RWPE2 (cell line): ENCODE measurements at regions not wholly inside any gene's neighbourhood (a gene's known extent, or its start where the extent isn't known, plus 50 kb on each side); places are given as distances from the start of the nearest gene placed in this dataset.
"Not testable (repeated sequence)": the region's sequence is repeated elsewhere in the genome, so short reads cannot be mapped to it uniquely, and the experiment has no call there.

ENCODE experiments used
- ATAC-seq: fragments of 200-7000 bp; cut with Tn5 transposase; 3 replicates; pipeline ENCODE4 v1.9.1; 2021; ENCODE audit warnings: low read depth
- DNase-seq: peaks from one replicate; pipeline ENCODE4 v3.0.0-alpha.2; 2020; ENCODE audit warnings: low spot score
- H3K27ac ChIP-seq: fragments of 450-650 bp; 2 replicates; pipeline ENCODE4 v1.5.1; 2017; ENCODE audit warnings: mild to moderate bottlenecking; ENCODE audit not compliant: poor library complexity, severe bottlenecking
- H3K27me3 ChIP-seq: fragments of 250-450 bp; sonication (Bioruptor Pico); 2 replicates; pipeline ENCODE4 v1.5.1; 2021; ENCODE audit warnings: mild to moderate bottlenecking, moderate library complexity; ENCODE audit not compliant: insufficient read depth, poor library complexity, severe bottlenecking
- H3K36me3 ChIP-seq: fragments of 250-450 bp; sonication (Bioruptor Pico); 2 replicates; pipeline ENCODE4 v1.5.1; 2020; ENCODE audit warnings: low read depth, mild to moderate bottlenecking, moderate library complexity
- H3K4me1 ChIP-seq: fragments of 250-450 bp; sonication (Bioruptor Pico); 2 replicates; pipeline ENCODE4 v1.5.1; 2021; ENCODE audit warnings: mild to moderate bottlenecking, moderate library complexity; ENCODE audit not compliant: insufficient read depth, poor library complexity, severe bottlenecking
- H3K4me3 ChIP-seq: fragments of 250-450 bp; sonication (Bioruptor Pico); 2 replicates; pipeline ENCODE4 v1.5.1; 2021; ENCODE audit warnings: mild to moderate bottlenecking, moderate library complexity; ENCODE audit not compliant: severe bottlenecking
- H3K9me3 ChIP-seq: fragments of 250-450 bp; sonication (Bioruptor Pico); 2 replicates; pipeline ENCODE4 v1.5.1; 2021; ENCODE audit warnings: mild to moderate bottlenecking, moderate library complexity; ENCODE audit not compliant: severe bottlenecking
- CTCF ChIP-seq: fragments of 450-650 bp; IDR thresholded peaks from one replicate; pipeline ENCODE4 v1.5.1; 2017; ENCODE audit warnings: mild to moderate bottlenecking, moderate library complexity; ENCODE audit not compliant: poor library complexity, severe bottlenecking

GRCh38 chr13:37290716-37291505 is 185.4 kb upstream of the CSNK1A1L start:
- H3K4me3 ChIP-seq = no peak overlapping the region
- H3K27ac ChIP-seq = no peak overlapping the region
- ATAC-seq (no peak), DNase-seq (no peak)
- no peaks in the 10 kb centered on the region for H3K9me3 ChIP-seq
- no peaks in the 10 kb centered on the region for H3K36me3 ChIP-seq
- no peaks in the 10 kb centered on the region for H3K4me1 ChIP-seq
- H3K27me3 ChIP-seq = no peaks in the 10 kb centered on the region
- TF ChIP-seq CTCF = no peak

- no peak overlapping the region for H3K4me3 ChIP-seq
Measured at GRCh38 chr13:37289212-37289935, 183.9 kb upstream of the CSNK1A1L start.

GRCh38 chr13:37288057-37288720 is 182.7 kb upstream of the CSNK1A1L start:
- DNase-seq (no peak), ATAC-seq (no peak)
- peaks cover 8% of the 10 kb centered on the region for H3K4me1 ChIP-seq
- H3K9me3 ChIP-seq = no peaks in the 10 kb centered on the region
- H3K27ac ChIP-seq = no peak overlapping the region
- H3K36me3 ChIP-seq = no peaks in the 10 kb centered on the region
- H3K4me3 ChIP-seq = no peak overlapping the region
- no peaks in the 10 kb centered on the region for H3K27me3 ChIP-seq
- no peak for TF ChIP-seq CTCF

More at GRCh38 chr13:37289212-37289935, 183.9 kb upstream of the CSNK1A1L start:
- no peaks in the 10 kb centered on the region for H3K9me3 ChIP-seq
- H3K36me3 ChIP-seq = no peaks in the 10 kb centered on the region
- no peak for ATAC-seq
- H3K4me1 ChIP-seq = peaks cover 8% of the 10 kb centered on the region
- TF ChIP-seq CTCF = no peak
- H3K27ac ChIP-seq = no peak overlapping the region
- DNase-seq = no peak
- no peaks in the 10 kb centered on the region for H3K27me3 ChIP-seq

GRCh38 chr13:37280231-37280630 is 174.8 kb upstream of the CSNK1A1L start:
- not testable (repeated sequence) for H3K9me3 ChIP-seq, DNase-seq, ATAC-seq, H3K36me3 ChIP-seq, H3K4me1 ChIP-seq, H3K4me3 ChIP-seq, H3K27me3 ChIP-seq, H3K27ac ChIP-seq

GRCh38 chr13:37277435-37278144 is 172.1 kb upstream of the CSNK1A1L start:
- no peak overlapping the region for H3K27ac ChIP-seq
- DNase-seq = no peak
- no peaks in the 10 kb centered on the region for H3K36me3 ChIP-seq
- peak; percentile 57; the same call in 2 of the 3 replicates for ATAC-seq
- no peak for TF ChIP-seq CTCF
- no peaks in the 10 kb centered on the region for H3K9me3 ChIP-seq
- H3K27me3 ChIP-seq = no peaks in the 10 kb centered on the region
- no peak overlapping the region for H3K4me3 ChIP-seq
- no peaks in the 10 kb centered on the region for H3K4me1 ChIP-seq
